ENCODE measurements at regions not wholly inside any gene's neighbourhood (a gene's known extent, or its start where the extent isn't known, plus 50 kb on each side); places are given as distances from the start of the nearest gene placed in this dataset.

- peak overlapping the region; percentile 1 for H3K4me2 ChIP-seq (ENCODE audit: control insufficient read depth, extremely low read depth, insufficient read depth, low read depth, low read length)
- no peak overlapping the region for H3K4me3 ChIP-seq (ENCODE audit: control insufficient read depth in 2 of 3, extremely low read depth in 1 of 3, insufficient read depth in 2 of 3, low read depth in 1 of 3, low read length in 3 of 3)
- no peak overlapping the region for H3K9ac ChIP-seq (ENCODE audit: control insufficient read depth, extremely low read depth, insufficient read depth, low read length)
- H3K9me3 ChIP-seq (ENCODE audit: control insufficient read depth, low read depth, low read length) = no peaks in the 10 kb centered on the region
- H3K36me3 ChIP-seq (ENCODE audit: control insufficient read depth in 2 of 2, extremely low read depth in 1 of 2, insufficient read depth in 2 of 2, low read length in 2 of 2) = no peaks in the 10 kb centered on the region
- H3K9me1 ChIP-seq (ENCODE audit: control insufficient read depth, extremely low read depth, insufficient read depth, low read length) = no peaks in the 10 kb centered on the region
- H3K27me3 ChIP-seq (ENCODE audit: control insufficient read depth, extremely low read depth, insufficient read depth, low read length) = no peaks in the 10 kb centered on the region
- dilution Hi-C loops (cut with MboI; ENCODE audit: extremely low pct_ligation_motif_present, low sequenced_read_pairs) = no loop called here
- no peak overlapping the region for H3K27ac ChIP-seq (ENCODE audit: control insufficient read depth, insufficient read depth, low read length)
- H3K79me2 ChIP-seq (ENCODE audit: control insufficient read depth, insufficient read depth, low read length) = no peaks in the 10 kb centered on the region
- FAIRE-seq = peak; percentile 52
- H3K4me1 ChIP-seq (ENCODE audit: control insufficient read depth, extremely low read depth, insufficient read depth, low read length) = peaks cover 4% of the 10 kb centered on the region
- no peak for TF ChIP-seq EZH2 (IDR thresholded peaks at IDR 0.05; ENCODE audit: low read length)
- TF ChIP-seq CTCF (optimal IDR thresholded peaks at IDR 0.05 in 1 of 3, IDR thresholded peaks at IDR 0.05 in 1 of 3, conservative IDR thresholded peaks at IDR 0.05 in 1 of 3; ENCODE audit: extremely low read depth in 1 of 3, insufficient read depth in 2 of 3, low read length in 3 of 3) = peak in 1 of 3 experiments; percentile 24
- no peaks in the 10 kb centered on the region for H4K20me1 ChIP-seq (ENCODE audit: control insufficient read depth, extremely low read depth, insufficient read depth, low read length)
- H2AFZ ChIP-seq (ENCODE audit: control insufficient read depth, low read length) = peak overlapping the region; percentile 36
- DNase-seq (ENCODE audit: low read depth, low spot score) = no peak
Measured at GRCh38 chr10:4909118-4909517, 54.1 kb upstream of the AKR1C1 start.

All from keratinocyte (primary cell).